Uterus (tissue), 3 donors: ENCODE measurements at regions not wholly inside any gene's neighbourhood (a gene's known extent, or its start where the extent isn't known, plus 50 kb on each side); places are given as distances from the start of the nearest gene placed in this dataset.

Source experiments
- DNase-seq, 2 donors: peaks; one replicate each; pipeline ENCODE4 v3.0.0-alpha.2; 2019 to 2020
- H3K27ac ChIP-seq, 2 donors: fragments of 200-600 bp; sonication (generic); 1 replicate in 1 of 2; 2 replicates in 1 of 2; pipeline ENCODE4 v1.5.1; 2016 to 2018
- H3K27me3 ChIP-seq, 2 donors: fragments of 200-600 bp; sonication (generic); one replicate each; pipeline ENCODE4 v1.5.1; 2018 to 2019; ENCODE audit warnings: control low read depth in 1 of 2
- H3K36me3 ChIP-seq, 2 donors: fragments of 200-600 bp; sonication (generic); one replicate each; pipeline ENCODE4 v1.5.1; 2019; ENCODE audit warnings: control low read depth in 1 of 2
- H3K4me1 ChIP-seq, 2 donors: fragments of 200-600 bp; sonication (generic); one replicate each; pipeline ENCODE4 v1.5.1; 2018 to 2019; ENCODE audit warnings: control low read depth in 1 of 2
- H3K4me3 ChIP-seq, 2 donors: fragments of 200-600 bp; sonication (generic); 1 replicate in 1 of 2; 2 replicates in 1 of 2; pipeline ENCODE4 v1.5.1; 2018 to 2019; ENCODE audit warnings: mild to moderate bottlenecking in 1 of 2
- H3K9me3 ChIP-seq, 2 donors: fragments of 200-600 bp; sonication (generic); one replicate each; pipeline ENCODE4 v1.5.1; 2019; ENCODE audit warnings: control low read depth in 1 of 2
- CTCF ChIP-seq, 4 experiments: fragments of 200-600 bp in 2 of 4; fragments of 450-650 bp in 2 of 4; sonication (generic) in 2 of 4; IDR thresholded peaks; one replicate each; pipeline ENCODE4 v1.5.1; 2016 to 2019; ENCODE audit warnings: antibody characterized with exemption in 4 of 4, mild to moderate bottlenecking in 2 of 4, moderate library complexity in 1 of 4
- POLR2A ChIP-seq, 2 donors: fragments of 450-650 bp; IDR thresholded peaks; one replicate each; pipeline ENCODE4 v1.6.1; 2016; ENCODE audit warnings: antibody characterized with exemption in 2 of 2, mild to moderate bottlenecking in 1 of 2, moderate library complexity in 1 of 2
- intact Hi-C: fragments of 100-400 bp; cut with DNase I; formaldehyde crosslinking; loops from one replicate; pipeline ENCODE4 v1.15.1; 2023; ENCODE audit warnings: low total_unique reads
- donor health status: DM: yes; HTN: yes; CAD: no.

- intact Hi-C loops = no loop called here
- Histone ChIP-seq H3K27ac (peak overlapping the region in 1 of 2 donors; percentile 23), H3K36me3 (no peaks in the 10 kb centered on the region)
Observed at GRCh38 chr13:34201050-34201913, 383.3 kb downstream of the RFC3 start.

DNA sequence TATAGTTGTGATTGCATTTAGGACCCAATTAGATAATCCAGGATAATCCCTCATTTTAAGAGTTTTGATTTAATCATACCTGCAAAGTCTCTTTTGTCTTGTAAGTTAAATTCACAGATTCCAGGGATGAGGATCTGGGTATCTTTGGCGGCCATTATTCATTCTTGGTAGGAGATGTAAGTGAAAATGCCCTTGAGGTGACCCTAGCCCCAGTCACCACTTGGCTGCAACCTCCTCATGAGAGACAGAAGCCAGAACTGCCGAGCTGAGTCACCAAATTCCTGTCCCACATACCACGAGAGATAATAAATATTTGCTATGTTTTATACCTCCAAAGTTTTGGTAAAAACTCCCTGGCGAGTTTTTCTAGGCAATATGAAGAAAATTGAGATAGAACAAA is 389.4 kb downstream of the RFC3 start:
- Histone ChIP-seq H3K27me3 (no peaks in the 10 kb centered on the region), H3K36me3 (no peaks in the 10 kb centered on the region), H3K27ac (peak overlapping the region in 1 of 2 donors; percentile 26), H3K4me1 (no peaks in the 10 kb centered on the region), H3K9me3 (no peaks in the 10 kb centered on the region), H3K4me3 (no peak overlapping the region)
- peak in 1 of 2 donors; percentile 16 for DNase-seq
- intact Hi-C loops = no loop called here
- TF ChIP-seq POLR2A (IDR thresholded peaks at IDR 0.05) = no peak
- no peak for TF ChIP-seq CTCF (IDR thresholded peaks at IDR 0.05)

More at GRCh38 chr13:34201050-34201913, 383.3 kb downstream of the RFC3 start:
- Histone ChIP-seq H3K4me1 (no peaks in the 10 kb centered on the region), H3K9me3 (no peaks in the 10 kb centered on the region), H3K4me3 (no peak overlapping the region), H3K27me3 (no peaks in the 10 kb centered on the region)
- TF ChIP-seq POLR2A (IDR thresholded peaks at IDR 0.05) (no peak), CTCF (IDR thresholded peaks at IDR 0.05) (no peak)
- DNase-seq = no peak

DNA sequence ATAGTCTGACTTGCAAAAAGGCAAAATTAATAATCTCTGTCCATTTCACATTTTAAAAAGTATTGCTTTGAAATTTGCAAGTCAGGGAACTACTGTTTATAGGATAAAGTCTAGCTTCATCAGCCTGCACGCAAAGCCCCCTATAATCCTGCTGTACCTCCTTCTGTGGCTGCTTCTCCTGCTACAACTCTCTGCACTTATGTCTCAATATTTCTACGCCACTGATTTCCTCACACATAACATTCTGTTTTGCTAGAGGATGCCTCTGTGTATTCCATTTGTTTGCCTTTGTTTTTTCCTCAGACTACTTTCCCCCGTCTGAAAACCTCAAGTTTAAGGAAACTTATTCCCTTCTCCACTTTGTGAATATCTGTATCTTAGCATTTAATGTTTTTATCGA is 389.9 kb downstream of the RFC3 start:
- TF ChIP-seq POLR2A (IDR thresholded peaks at IDR 0.05) (no peak), CTCF (IDR thresholded peaks at IDR 0.05) (no peak)
- Histone ChIP-seq H3K4me3 (no peak overlapping the region), H3K9me3 (no peaks in the 10 kb centered on the region), H3K27ac (peak overlapping the region in 1 of 2 donors; percentile 24), H3K36me3 (no peaks in the 10 kb centered on the region), H3K4me1 (no peaks in the 10 kb centered on the region), H3K27me3 (no peaks in the 10 kb centered on the region)
- DNase-seq = no peak
- intact Hi-C loops = no loop called here

GRCh38 chr13:34208336-34208735 is 390.4 kb downstream of the RFC3 start:
- no peaks in the 10 kb centered on the region for H3K9me3 ChIP-seq
- intact Hi-C loops = no loop called here
- H3K27me3 ChIP-seq = no peaks in the 10 kb centered on the region
- DNase-seq = no peak
- H3K4me1 ChIP-seq = no peaks in the 10 kb centered on the region
- no peak overlapping the region for H3K4me3 ChIP-seq
- no peak for TF ChIP-seq POLR2A (IDR thresholded peaks at IDR 0.05)
- TF ChIP-seq CTCF (IDR thresholded peaks at IDR 0.05) = no peak
- H3K36me3 ChIP-seq = no peaks in the 10 kb centered on the region
- H3K27ac ChIP-seq = no peak overlapping the region

DNA sequence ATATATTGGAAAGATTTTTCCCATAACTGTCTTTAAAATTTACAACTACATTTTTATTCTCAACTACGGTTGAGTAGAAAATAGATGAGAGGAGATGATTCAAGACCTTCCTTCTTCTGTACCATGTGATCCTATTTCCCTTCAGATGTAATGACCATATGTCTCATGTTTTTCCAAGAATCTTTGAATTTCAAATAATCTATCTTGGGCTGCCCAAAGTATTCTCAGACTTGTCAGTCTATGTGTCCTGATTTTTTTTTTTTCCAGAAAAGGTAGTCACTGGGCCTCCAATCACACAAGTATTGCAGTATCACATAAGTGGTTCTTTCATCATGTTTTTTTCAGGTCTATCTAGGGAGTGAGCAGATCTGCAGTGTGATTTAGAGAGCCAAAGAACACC is 392.4 kb downstream of the RFC3 start:
- H3K27me3 ChIP-seq = no peaks in the 10 kb centered on the region
- no peaks in the 10 kb centered on the region for H3K4me1 ChIP-seq
- no peak overlapping the region for H3K4me3 ChIP-seq
- H3K27ac ChIP-seq = peak overlapping the region in 1 of 2 donors; percentile 7
- intact Hi-C loops = no loop called here
- TF ChIP-seq CTCF (IDR thresholded peaks at IDR 0.05) (no peak), POLR2A (IDR thresholded peaks at IDR 0.05) (no peak)
- DNase-seq = no peak
- no peaks in the 10 kb centered on the region for H3K9me3 ChIP-seq
- no peaks in the 10 kb centered on the region for H3K36me3 ChIP-seq
